NCI-H1436 (cell line): ENCODE measurements at regions not wholly inside any gene's neighbourhood (a gene's known extent, or its start where the extent isn't known, plus 50 kb on each side); places are given as distances from the start of the nearest gene placed in this dataset.

Source experiments
- DNase-seq: peaks from one replicate; lab custom pipeline; 2025; lab: John Stamatoyannopoulos, UW

GRCh38 chr1:117678246-117678977 is 72.6 kb downstream of the TENT5C start:
- no peak for DNase-seq

DNA sequence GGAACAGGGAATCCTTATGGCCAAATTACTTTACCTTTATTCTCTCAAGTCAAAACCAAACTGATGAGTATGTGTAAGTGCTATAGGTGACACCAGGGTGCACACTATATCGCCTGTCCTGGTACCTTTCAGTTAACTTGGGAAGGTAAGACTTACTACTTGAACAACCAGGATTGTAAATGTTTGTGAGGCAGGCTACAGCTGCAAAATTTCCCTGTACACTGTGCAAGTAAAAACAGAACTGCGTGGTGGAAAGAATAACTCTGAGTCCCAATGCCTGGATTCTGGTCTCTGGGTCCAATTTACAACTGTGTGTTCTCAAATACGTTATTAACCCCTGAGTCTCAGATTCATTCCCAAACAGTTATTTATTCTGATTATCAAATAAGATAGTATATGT is 73.5 kb downstream of the TENT5C start:
- no peak for DNase-seq

- DNase-seq, result no peak
Measured at GRCh38 chr1:117679868-117680267, 74.0 kb downstream of the TENT5C start.

DNA sequence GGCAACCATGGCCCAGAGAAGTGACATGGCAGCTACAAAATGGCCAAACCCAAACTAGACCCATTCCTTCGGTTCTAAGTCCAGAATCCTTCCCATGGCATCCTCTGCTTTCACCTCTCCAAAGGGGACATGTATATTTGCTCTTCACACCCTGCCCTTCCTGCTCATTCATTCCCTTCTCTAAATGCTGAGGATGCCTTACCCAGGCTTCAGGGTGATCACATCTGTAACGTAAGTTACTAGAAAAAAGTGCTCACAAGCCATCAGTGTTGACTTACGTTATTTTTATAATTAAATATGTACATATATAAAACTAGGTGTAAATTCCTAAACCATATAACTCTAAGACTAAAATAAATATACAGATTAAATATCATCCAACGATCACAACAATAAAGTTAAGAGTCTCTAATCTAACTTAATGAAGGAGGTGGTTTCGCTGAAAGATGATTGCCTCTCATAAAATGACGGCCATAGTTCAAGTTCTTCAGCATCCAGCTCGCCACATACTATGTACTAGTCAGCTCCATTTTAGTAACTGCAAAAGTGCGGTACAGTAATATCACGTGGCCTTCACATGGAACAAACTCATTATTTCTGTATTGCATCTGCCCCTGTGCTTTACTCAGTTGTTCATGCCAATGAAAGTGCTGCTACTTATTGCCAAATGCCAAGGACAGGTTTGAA is 74.6 kb downstream of the TENT5C start:
- DNase-seq, result no peak

GRCh38 chr1:117681093-117681900 is 75.4 kb downstream of the TENT5C start:
- DNase-seq, result no peak

DNA sequence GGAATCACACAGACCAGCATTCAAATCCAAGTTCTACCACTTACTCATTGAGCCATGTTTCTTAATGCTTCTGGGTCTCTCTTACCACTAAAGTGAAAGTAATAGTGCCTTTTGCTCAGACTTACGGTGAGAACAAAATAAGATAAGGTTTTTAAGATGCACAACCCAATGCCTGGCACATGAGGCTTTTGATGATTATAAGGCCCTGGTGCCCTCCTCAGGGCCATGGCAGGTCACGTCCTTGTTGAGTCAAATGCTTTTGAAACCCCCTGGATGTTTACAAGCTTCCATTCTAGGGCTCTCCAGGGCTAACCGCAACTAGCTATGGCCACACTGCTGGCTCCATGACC is 76.0 kb downstream of the TENT5C start:
- no peak for DNase-seq

DNA sequence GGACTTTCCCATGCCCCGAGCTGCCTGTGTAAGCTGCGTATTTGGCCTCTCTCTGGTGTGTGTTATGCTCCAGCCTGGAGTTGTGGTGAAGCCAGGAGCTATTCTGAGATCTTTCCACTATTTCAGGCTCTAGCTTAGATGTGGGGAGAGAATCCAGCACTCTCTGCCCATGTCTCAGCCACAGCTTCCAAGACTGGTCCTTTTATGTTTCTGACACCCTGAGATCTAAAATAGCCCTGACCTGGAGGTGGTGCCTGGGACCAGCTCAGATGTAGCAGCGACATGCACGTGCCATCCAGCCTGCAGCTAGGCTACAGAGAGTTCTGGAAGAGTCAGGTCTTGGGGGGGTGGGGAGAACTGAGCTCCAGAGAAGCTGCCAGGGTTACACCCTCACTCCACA is 76.5 kb downstream of the TENT5C start:
- no peak for DNase-seq

DNA sequence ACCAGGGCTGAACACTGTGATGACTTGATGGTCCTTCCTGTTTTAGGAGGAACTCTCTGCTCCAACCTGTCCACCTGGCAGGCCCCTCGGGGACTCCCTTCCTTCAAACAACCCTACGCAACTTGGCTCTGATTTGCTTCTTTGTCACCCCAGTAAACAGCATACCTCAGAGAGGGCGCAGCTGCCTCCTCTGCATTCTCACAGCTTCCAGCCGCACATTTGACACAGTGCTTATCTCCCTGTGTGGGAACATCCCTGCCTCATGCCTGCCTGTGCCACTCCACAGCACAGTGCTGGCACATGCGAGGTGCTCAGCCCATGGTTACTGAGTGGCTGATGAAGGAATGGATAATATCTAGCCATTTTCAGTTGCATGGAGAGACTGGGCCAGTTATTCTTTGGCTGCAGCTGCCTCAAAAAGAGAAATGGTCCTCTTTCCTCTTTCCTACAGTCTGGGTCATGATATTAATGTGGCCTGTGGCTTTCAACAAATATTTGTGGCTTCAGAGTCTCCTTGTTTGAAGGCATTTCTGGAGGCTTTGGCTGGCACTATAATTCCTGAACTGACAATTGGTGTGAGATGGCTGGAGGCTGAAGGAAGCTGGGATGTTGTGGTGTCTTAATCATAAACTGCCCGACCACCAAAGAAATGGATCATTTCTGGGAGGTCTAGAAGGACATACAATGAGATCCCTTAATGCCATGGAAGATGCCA is 77.9 kb downstream of the TENT5C start:
- DNase-seq, result no peak

DNA sequence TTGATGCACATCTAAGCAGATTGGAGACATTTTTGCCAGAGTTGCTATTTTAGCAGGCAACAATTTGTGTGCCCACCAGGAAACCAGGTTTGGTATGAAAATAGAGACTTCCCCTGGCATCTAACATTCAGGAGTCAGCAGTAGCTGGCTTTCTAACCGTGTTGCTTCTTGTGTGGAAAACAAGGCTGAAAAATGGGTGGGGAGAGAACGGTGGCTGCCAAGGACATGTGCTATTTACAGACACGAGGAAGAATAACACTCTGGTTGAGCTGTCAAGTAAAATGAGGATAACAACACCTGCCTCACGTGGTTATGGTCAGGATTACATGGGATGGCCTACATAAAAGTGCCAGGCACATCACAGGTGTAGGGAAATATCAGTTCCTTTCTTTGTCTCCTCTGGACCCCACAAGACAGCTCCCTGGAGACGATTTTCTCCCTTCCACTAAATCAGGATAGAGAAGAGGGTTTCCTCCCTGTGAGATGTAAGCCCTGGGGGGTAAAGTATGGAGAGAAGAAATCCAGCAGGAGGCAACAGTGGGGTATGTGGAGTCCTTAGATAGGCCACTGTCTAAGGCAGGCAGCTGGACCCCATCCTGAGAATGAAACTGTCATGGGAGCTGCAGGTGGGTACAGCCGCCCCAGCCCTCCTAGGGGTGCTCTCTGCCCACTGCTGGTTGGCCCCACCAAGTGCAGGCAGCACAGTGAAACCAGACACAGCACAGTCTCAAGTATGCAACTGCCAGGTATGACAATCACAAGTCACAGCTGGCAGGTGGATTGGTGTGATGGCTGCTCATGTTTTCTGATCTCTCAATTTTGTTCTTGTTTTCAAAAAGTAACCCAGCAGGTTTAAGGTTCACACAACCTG is 80.3 kb downstream of the TENT5C start:
- DNase-seq, result no peak

- no peak for DNase-seq
Measured at GRCh38 chr1:117686907-117687306, 81.1 kb downstream of the TENT5C start.

GRCh38 chr1:117689997-117690625 is 84.3 kb downstream of the TENT5C start:
- DNase-seq, result no peak

DNA sequence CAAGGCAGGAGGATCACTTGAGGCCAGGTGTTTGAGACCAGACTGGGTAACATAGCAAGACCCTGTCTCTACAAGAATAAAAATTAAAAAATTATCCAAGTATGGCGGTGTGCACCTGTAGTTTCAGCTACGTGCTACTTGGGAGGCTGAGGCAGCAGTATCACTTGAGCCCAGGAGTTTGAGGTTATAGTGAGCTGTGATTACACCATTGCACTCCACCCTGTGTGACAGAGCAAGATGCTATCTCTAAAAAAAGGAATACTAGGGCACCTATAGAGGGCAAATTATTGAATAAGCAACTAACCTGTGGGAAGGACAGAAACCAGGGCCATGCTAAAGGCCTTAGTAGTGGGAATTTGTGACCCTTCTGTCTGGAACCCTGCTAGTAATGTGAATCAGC is 86.1 kb downstream of the TENT5C start:
- DNase-seq, result no peak

- no peak for DNase-seq
Measured at GRCh38 chr1:117694543-117694942, 88.7 kb downstream of the TENT5C start.

DNA sequence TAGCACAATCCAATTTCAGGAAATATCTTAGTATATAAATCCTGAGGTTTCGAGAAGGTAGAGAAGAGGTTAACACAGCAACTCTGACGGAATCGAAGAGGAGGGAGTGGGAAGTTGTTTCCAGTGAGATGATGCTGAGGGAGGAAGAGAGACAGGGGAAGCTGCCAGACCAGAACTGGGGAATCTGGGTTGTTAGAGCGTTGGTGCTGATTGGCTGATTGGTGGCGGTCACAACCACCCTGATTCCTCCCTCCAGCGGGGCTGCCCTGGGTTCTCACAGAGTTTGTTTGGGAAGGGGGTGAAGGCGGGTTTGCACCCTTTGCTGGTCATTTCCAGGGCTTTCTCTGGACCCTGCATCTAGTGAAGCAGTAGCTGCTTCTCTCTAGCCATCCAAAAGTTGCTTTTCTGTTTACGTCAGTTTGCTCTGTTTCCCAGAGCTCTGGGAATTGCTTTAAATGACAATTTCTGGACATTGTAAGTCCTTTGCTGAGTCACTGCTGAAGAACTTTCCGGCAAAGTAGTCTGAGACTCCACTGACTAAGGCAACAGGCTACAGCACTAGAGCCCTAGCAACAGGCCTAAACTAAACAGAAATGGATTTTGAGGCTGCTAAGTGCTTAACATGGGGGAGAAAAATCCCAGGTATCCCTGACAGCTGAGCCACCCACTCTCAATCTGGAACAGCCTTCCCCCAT is 90.1 kb downstream of the TENT5C start:
- DNase-seq, result no peak

- no peak for DNase-seq
Measured at GRCh38 chr1:117696561-117696960, 90.7 kb downstream of the TENT5C start.

- no peak for DNase-seq
Measured at GRCh38 chr1:117697220-117697781, 91.5 kb downstream of the TENT5C start.

DNA sequence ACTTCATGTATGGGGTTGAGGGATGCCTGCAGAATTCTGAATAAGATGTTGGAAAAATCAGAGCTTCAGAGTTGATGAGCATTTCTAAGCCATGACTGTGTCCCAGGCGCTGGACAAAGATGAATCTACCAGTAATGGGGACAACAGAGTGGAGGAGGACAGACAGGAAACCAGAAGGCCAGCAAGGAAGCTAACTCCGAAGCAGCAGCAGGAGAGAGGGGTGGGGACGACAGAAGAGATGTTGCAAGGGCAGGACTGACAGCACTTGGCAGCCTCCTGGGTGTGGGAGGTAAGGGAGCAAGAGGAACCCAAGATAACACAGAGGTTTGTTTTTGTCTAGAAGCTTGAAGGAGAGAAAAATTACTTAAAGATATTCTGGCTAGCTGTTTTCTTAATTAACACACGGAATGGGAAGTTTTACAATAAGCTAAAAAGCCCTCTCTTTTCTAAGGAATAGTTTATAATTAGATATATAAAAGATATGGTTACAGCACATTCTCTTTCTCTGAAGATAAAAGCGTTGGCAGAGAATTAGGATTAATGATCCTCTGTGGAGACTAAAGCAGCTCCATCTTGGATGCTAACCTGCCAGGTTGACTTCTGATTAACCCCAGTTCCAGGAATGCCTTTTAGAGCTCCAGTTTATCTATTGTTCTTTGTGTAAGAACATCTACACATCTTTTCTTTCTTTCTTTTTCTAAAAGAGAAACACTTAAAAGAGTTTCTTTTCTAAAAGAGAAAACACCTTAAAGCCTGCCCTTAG is 92.7 kb downstream of the TENT5C start:
- no peak for DNase-seq

DNA sequence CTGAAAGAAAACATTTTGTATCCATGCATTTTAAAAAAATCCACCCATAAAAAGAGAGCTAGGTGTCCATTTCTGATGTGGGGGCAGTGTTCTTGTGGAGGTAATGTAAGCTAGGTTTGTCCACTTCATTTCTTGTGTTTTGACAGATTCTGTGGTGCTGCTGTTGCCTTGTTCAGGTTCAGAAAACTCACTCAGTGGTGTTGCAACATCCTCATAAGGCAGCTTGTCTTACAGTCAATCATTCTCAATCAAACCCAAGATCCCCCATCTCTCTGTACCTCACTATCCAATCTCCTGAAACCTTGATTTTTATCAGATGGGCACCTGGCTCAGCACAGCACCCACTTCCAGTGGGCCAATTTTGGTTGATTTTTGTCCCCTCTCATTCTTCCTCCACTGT is 94.1 kb downstream of the TENT5C start:
- DNase-seq, result no peak

DNA sequence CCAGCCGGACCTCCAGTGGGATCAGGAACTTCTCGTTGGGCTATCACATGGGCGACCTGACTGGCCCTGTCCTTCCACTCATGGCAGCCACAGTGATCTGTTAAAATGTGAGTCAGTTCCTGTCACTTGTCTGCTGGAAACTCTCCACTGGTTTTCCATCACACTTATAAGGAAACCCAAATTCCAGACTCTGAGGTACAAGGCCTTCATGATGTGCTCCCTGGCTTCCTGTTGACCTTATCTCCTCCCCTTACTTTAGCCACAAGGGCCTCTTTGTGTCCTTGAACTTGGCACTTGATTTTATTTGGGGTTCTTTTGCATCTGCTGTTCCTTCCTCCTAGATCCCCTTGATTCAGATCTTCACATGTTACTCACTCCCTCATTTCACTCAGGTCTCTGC is 96.8 kb downstream of the TENT5C start:
- no peak for DNase-seq
